HG02885 (cell line): ENCODE measurements at regions not wholly inside any gene's neighbourhood (a gene's known extent, or its start where the extent isn't known, plus 50 kb on each side); places are given as distances from the start of the nearest gene placed in this dataset.

Experiments used
- ATAC-seq: cut with Tn5 transposase; IDR thresholded peaks from one replicate; pipeline ENCODE4 v1.9.1; 2021; ENCODE audit warnings: mild to moderate bottlenecking; ENCODE audit not compliant: unreplicated experiment, poor library complexity

DNA sequence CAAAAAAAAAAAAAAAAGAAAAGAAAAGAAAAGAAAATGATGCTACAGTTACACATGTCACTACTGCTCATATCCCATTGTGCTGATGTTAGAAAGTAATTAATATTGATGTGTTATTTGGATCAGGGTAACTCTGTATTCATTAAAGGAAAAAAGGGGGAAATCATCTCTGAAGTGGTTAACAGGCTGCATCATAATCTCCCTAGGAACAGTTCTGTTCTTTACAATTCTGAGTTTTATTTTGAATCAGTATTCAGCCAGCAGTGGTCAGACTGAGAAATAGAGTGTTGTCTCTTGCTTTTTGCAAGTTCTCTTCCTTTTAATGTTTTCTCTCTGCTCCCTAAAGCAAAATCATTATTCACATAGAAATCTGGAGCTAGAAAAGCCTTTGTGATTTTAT is 128.6 kb upstream of the CRY1 start:
- no peak for ATAC-seq

- no peak for ATAC-seq
These were observed 130.5 kb upstream of the CRY1 start for GRCh38 chr12:107223821-107224220.

DNA sequence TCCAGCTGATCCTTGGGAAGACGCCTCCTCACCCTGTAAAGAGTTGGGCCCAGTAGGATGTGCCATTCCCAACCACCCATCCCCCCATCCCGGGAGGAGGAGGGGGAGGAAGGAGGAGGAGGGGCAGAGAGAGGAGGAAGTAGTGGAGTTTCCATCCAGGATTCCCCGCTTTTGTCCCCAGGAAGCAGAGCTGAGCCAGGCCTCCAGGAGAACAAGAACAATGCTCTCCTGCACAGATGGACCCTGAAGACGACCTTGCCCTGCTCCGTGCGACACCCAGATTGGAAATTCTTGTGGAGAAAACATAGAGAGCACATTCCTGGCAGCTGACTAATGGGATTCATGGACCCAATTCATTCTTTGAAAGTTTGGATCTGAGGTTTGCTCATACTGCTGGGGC is 132.3 kb upstream of the CRY1 start:
- no peak for ATAC-seq

DNA sequence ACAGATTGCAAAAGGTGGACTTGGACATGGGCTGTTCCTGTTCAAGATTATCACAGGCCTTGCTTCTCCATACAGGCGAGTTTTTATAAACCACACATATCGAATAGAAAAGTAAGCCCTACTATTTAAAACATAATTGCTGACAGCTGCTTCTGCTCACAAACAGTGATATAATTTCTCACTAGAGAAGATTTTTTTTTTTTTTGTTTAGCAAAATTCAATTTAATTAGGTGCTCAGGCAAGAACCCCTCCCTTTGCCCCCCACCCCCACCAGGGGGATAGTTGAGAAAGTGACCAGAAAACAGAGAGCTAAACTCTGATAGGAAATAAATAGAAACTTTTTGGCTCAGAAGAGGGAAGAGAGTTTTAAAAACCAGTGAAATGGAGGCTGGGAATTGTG is 132.8 kb upstream of the CRY1 start:
- ATAC-seq: no peak

GRCh38 chr12:107228076-107228475 is 134.7 kb upstream of the CRY1 start:
- no peak for ATAC-seq

DNA sequence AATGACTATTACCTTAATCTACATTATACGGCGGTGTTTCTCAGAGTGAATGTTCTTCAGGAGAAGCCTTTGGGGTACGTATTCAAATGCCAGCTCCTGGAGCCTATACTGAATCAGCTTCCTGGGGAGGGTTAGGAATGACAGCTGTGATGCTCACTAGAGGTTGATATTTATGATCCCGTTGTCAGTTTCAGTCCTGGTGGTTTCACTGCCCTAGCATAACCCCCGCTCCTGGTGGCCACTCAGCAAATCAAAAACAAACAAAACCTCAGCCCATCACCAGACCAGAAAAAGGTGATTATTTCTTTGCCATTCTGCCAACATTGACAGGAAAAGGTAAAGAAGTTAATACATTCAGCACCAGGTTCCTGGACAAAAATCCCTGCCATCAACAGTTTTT is 136.5 kb upstream of the CRY1 start:
- no peak for ATAC-seq

DNA sequence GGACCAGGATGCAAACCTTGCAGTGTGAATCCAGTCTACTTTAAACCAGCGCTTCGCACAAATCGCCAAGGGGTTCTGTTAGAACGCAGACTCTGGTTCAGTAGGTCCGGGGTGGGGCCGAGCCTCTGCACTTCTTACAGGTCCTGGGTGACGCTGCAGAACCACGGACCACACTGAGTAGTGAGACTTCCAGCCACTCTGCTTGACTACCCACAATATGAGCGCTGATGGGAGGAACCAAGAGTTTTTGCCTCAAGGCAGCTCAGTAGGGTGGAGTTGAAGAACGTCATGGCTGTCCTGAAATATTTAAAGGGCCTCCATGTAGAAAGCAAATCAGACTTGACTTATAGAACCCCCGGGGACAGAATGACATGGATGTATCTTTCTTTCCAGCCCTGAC is 138.0 kb upstream of the CRY1 start:
- ATAC-seq: no peak

GRCh38 chr12:107233551-107233950 is 140.2 kb upstream of the CRY1 start:
- ATAC-seq: no peak

DNA sequence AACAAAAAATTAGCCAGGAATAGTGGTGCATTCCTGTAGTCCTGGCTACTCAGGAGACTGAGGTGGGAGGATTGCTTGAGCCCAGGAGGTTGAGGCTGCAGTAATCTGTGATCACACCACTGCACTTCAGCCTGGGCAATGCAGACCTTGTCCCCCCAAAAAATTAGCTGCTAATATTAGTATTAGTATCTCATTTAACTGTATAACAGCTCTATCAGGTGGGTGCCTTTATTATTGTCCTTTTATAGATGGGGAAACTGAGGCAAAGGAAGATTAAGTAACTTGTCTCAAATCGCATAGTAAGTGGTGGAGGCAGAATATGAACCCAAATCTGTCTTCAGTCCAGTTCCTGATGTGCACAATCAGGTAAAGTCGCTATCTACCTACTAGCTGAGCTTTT is 142.3 kb upstream of the CRY1 start:
- no peak for ATAC-seq

DNA sequence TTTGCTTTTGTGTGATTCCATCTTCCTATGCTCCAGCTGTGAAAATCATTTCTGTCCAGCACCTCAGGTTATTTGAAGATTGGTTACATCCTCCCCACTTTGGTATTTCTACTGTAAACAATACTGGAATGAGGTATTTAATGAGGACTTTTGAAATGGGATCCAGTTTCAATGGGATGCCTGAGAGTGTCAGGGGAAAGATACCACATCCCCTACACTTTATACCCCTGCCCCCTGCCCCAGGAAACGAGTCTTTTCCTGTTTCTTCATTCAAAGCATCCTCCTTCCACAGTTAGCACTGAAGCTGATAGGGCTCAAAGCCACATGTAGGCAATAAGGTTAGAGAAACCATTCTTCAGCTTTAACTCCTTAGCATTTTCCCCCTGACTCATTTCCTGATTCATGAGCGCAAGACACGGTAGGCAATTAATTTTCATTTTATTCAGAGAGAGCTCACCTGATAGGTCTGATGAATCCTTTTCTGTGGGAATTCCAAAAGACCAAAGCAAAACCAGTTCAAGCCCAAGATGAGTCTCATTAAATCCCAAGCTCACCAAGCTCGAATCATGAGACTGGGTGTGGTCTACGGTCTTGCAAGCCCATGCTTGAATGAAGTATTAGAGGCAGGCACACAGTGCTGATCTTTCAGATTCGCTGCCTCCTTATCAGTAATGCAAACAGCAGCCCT is 143.6 kb upstream of the CRY1 start:
- no peak for ATAC-seq

GRCh38 chr12:107238296-107238695 is 144.9 kb upstream of the CRY1 start:
- no peak for ATAC-seq

DNA sequence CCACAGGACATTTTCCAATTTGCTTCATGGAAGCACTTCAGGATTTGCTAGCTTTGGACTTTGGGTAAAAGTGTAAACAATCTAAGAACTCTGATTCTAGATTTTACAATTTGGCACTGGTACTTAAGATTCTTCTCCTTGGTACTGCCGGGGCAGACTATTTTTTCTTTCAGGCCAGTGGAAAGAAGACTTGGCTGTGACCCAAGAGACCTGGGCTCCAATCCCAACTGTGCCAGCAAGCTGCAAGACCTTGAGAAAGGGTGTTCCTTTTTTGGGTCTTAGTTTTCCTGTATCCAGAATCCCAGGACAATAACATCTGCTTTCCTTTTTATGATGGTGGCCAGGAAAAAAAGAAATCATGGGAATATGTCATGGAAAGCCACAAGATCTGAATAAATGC is 148.1 kb upstream of the CRY1 start:
- ATAC-seq: no peak

- no peak for ATAC-seq
These were observed 148.8 kb upstream of the CRY1 start for GRCh38 chr12:107242189-107242588.

DNA sequence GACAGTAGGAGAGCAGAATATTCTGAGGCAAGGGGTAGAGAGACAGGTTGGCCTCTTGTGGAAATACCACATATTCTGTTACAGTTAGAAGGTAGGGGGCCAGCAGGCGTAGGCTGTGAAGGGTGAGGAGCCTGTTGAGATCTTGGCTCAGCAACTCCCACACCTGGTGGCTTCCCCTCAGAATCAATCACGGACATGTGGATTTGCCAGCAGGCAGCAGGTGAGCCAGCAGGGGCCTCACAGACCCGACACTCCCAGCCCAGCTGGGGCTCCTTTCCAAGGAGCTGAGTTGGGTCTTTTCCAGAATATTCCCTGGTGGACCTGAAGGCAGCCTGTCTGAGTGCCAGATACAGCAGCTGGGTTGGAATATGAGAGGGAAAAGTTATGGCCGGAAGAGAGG is 150.0 kb upstream of the CRY1 start:
- ATAC-seq: no peak

GRCh38 chr12:107244584-107244983 is 151.2 kb upstream of the CRY1 start:
- ATAC-seq: no peak

DNA sequence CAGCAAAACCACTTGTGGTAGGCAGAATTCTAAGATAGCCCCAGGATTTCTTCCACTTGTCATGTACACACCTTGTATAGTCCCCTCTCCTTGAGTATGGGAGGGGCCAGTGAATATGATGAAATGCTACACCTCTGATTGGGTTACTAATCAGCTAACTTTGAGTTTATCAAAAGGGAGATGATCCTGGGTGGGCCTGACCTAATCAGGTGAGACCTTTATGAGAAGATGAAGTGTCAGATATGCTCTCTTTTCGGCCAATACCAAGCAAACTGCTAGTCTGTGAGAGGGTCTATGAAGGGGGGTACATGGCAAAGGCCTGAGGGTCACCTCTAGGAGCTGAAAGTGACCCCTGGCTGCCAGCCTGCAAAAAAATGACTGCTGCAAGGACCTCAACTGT is 154.3 kb upstream of the CRY1 start:
- no peak for ATAC-seq

DNA sequence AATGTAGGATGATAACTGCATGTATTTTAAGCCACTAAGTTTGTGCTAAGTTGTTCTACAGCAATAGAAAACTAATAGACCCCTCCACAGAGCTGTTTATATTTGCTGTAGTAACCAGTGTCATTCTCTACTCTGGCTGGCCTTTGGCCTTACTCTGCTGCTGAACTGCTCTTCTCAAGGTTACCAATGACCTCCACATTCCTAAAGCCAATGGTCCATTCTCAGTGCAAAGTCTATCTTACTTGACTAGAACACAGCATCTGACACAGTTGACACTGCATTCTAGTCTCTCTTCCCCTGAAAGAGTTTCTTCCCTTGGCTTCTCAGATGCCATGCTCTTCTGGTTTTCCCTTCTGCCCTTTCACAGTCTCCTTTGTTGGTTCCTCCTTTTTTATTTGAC is 154.8 kb upstream of the CRY1 start:
- no peak for ATAC-seq

- ATAC-seq: no peak
These were observed 157.9 kb upstream of the CRY1 start for GRCh38 chr12:107251288-107251687.

DNA sequence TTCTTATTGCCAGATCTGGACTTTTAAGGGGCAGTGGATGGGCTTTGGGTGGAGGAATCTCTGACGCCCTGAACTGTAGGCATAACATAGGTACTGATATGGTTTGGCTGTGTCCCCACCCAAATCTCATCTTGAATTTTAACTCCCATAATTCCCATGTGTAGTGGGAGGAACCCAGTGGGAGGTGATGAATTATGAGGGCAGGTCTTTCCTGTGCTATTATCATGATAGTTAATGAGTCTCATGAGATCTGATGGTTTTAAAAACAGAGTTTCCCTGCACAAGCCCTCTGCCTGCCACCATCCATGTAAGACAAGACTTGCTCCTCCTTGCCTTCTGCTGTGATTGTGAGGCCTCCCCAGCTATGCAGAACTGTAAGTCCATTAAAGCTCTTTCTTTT is 160.0 kb upstream of the CRY1 start:
- no peak for ATAC-seq

GRCh38 chr12:107254258-107254856 is 161.0 kb upstream of the CRY1 start:
- ATAC-seq: no peak

DNA sequence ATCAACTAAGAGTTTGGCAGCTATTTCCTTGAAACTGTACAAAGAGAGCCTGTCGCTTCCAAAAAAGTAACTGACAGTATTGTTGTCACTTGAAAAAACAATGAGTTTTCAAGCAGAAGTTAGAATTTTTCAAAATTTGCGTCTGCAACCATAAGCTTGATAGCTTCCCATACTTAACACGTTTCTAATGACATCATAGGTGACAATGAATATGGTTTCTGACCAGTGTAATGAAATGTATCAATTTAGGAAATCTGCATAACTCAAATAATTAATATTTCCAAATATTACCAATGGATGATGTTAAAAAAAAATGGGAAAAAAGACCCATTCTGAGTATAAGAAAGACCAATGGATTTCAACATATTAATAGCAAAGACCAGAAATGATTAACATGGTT is 165.4 kb upstream of the CRY1 start:
- no peak for ATAC-seq

- no peak for ATAC-seq
These were observed 170.6 kb upstream of the CRY1 start for GRCh38 chr12:107263980-107264379.
